HG03354 (cell line): ENCODE measurements at regions not wholly inside any gene's neighbourhood (a gene's known extent, or its start where the extent isn't known, plus 50 kb on each side); places are given as distances from the start of the nearest gene placed in this dataset.

Source experiments
- ATAC-seq: cut with Tn5 transposase; IDR thresholded peaks from one replicate; pipeline ENCODE4 v1.9.1; 2021; ENCODE audit warnings: mild to moderate bottlenecking; ENCODE audit not compliant: unreplicated experiment, poor library complexity, severe bottlenecking

- ATAC-seq = no peak
Measured at GRCh38 chr21:35633501-35633900, 426.8 kb downstream of the SETD4 start.

GRCh38 chr21:35632711-35633110 is 427.6 kb downstream of the SETD4 start:
- no peak for ATAC-seq

GRCh38 chr21:35628316-35628715 is 432.0 kb downstream of the SETD4 start:
- no peak for ATAC-seq

- ATAC-seq = no peak
Measured at GRCh38 chr21:35627462-35627861, 432.9 kb downstream of the SETD4 start.

GRCh38 chr21:35625576-35625975 is 434.8 kb downstream of the SETD4 start:
- no peak for ATAC-seq

GRCh38 chr21:35624901-35625300 is 435.4 kb downstream of the SETD4 start:
- ATAC-seq = no peak

- ATAC-seq = no peak
Measured at GRCh38 chr21:35622612-35623011, 437.7 kb downstream of the SETD4 start.

GRCh38 chr21:35619184-35619583 is 441.1 kb downstream of the SETD4 start:
- ATAC-seq = no peak

GRCh38 chr21:35617491-35617890 is 442.8 kb downstream of the SETD4 start:
- ATAC-seq = no peak

GRCh38 chr21:35616090-35616489 is 444.2 kb downstream of the SETD4 start:
- ATAC-seq = no peak

GRCh38 chr21:35615325-35615724 is 445.0 kb downstream of the SETD4 start:
- ATAC-seq = no peak

GRCh38 chr21:35614396-35614921 is 445.9 kb downstream of the SETD4 start:
- ATAC-seq = no peak

GRCh38 chr21:35611708-35612132 is 448.6 kb downstream of the SETD4 start:
- no peak for ATAC-seq

GRCh38 chr21:35609263-35609662 is 451.1 kb downstream of the SETD4 start:
- ATAC-seq = no peak

- ATAC-seq = no peak
Measured at GRCh38 chr21:35607406-35607805, 452.9 kb downstream of the SETD4 start.

- no peak for ATAC-seq
Measured at GRCh38 chr21:35606578-35606977, 453.7 kb downstream of the SETD4 start.

- ATAC-seq = no peak
Measured at GRCh38 chr21:35606146-35606545, 454.2 kb downstream of the SETD4 start.

- no peak for ATAC-seq
Measured at GRCh38 chr21:35603494-35603893, 456.8 kb downstream of the SETD4 start.

- ATAC-seq = no peak
Measured at GRCh38 chr21:35602811-35603362, 457.4 kb downstream of the SETD4 start.

- ATAC-seq = no peak
Measured at GRCh38 chr21:35601211-35601610, 459.1 kb downstream of the SETD4 start.

GRCh38 chr21:35599164-35599563 is 461.2 kb downstream of the SETD4 start:
- ATAC-seq = no peak

- no peak for ATAC-seq
Measured at GRCh38 chr21:35597750-35598339, 462.5 kb downstream of the SETD4 start.
